Fibroblast of skin of left biceps (primary cell): ENCODE measurements at regions not wholly inside any gene's neighbourhood (a gene's known extent, or its start where the extent isn't known, plus 50 kb on each side); places are given as distances from the start of the nearest gene placed in this dataset.
"Not testable (repeated sequence)": the region's sequence is repeated elsewhere in the genome, so short reads cannot be mapped to it uniquely, and the experiment has no call there.

ENCODE experiments used
- DNase-seq, 2 experiments: peaks; one replicate each; pipeline ENCODE4 v3.0.0-alpha.2; 2013; ENCODE audit warnings: low read depth in 2 of 2

DNA sequence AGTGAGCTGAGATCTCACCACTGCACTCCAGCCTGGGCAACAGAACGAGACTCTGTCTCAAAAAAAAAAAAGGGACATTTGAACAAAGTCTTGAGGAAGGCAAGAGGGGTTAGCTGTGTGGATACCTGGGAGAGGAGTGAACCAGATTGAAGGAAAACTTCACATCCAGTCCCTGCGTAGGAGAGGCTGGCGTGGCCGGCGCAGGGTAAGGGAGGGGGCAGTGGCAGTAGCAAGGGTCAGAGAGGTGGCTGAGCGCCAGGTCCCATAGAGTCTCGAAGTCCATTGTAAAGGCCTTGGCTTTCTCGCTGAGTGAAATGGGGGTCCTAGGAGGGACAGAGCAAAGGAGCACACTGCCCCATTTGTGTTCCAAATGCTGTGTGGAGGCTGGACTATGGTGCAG, 171.8 kb upstream of the WSCD1 start:
- DNase-seq, result no peak

GRCh38 chr17:5899496-5900195, 170.5 kb upstream of the WSCD1 start:
- no peak for DNase-seq

DNA sequence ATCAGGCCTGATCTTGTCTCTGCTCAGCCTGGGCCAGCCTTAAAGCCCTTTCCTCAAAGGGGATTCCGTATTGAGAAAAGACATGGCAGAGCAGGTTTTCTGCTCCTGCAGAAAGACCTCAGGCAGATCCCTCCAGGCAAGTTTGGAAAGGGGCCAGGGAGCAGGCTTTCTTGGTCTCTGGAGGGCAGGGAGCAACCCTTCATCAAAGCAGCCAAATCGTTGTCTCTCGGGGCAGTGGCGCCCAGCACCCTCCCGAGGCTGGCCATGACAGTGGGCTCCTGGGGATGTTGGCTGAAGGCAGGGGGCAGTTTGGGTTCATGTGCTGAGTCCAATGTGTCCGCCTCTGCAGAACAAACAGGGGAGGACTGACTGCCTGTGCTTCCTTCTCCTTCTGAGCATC, 168.4 kb upstream of the WSCD1 start:
- no peak for DNase-seq

DNA sequence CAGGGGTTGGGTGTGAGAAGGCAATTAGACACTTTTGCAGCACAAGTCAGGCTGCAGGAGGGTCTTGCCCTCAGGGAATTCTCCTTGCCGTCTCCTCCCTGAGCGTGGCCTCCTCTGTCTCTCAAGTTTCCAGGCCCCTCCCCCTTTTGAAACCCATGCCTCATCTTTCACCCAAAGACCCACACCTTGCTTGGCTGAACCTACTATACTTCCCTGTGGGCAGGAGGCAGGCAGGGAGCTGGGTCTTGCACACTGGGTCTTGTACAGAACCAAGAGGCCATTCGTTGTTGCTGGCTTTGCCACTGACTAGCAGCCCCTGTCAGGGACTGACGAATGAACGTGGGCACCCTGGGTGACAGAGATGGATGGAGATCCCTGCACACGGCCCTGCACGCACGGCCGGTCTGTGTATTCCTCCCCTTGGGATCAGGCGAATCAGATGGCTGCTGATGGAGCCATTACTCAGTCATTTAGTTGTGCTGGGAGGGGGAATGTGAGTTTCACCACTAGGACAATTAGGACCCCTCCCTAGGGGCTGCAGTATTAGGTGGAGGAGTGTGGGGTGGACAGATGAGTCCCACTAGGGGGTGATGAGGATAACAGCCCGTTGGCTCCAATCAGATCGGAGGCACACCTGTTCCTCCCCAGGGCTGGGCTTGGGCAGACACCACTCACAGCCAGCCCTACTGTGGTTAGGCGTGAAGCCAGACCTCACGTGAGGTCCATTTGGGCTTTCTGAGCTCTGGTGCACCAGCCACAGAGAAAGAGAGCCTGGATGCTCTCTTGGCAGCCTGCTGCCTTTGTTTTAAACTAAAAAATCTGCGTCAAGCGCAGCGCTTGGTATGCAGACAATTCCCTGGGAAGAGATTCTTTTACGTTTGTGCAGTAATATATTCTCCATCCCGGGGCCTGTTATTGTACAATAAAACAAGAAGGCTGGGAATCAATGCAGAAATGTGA, 167.7 kb upstream of the WSCD1 start:
- no peak for DNase-seq

DNA sequence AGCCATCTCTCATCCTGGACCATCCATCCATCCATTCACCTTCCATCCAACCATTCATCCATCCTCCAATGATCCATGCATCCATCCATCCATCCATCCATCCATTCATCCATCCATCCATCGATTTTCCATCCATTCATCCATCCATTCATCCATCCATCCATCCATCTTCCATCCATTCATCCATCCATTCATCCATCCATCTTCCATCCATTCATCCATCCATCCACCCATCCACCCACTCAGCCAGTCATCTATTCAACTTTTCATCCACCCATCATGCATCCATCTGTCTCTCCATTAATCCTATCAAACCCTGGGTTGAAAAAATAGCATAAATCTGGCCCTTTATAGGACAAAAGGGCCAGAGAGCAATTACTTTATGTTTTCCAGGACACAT, 158.3 kb upstream of the WSCD1 start:
- DNase-seq, result no peak

- no peak for DNase-seq
These were observed 157.1 kb upstream of the WSCD1 start for GRCh38 chr17:5913032-5913531.

- no peak for DNase-seq
These were observed 156.5 kb upstream of the WSCD1 start for GRCh38 chr17:5913641-5914040.

DNA sequence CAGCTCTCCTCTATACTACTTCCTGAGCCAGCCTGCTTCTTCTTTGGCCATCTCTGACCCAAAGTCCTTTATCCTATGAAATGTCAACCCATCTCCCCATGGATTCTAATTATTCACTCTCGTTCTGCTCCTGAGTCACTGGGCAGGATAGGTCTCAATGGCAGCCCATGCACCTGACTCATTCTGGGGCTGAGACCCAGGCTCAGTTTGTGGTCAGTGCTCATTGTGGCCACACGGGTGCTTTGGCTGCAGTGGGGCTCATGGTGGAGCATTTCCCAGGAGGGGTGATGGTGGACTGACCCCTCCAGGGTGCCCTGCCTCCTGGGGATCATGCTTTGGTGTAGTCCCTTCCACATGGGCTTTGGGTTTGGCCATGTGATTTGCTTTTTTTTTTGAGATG, 154.8 kb upstream of the WSCD1 start:
- no peak for DNase-seq

- DNase-seq, result no peak
These were observed 151.1 kb upstream of the WSCD1 start for GRCh38 chr17:5919089-5919488.

GRCh38 chr17:5921512-5922282, 148.5 kb upstream of the WSCD1 start:
- no peak for DNase-seq

GRCh38 chr17:5922476-5922875, 147.7 kb upstream of the WSCD1 start:
- DNase-seq, result no peak

DNA sequence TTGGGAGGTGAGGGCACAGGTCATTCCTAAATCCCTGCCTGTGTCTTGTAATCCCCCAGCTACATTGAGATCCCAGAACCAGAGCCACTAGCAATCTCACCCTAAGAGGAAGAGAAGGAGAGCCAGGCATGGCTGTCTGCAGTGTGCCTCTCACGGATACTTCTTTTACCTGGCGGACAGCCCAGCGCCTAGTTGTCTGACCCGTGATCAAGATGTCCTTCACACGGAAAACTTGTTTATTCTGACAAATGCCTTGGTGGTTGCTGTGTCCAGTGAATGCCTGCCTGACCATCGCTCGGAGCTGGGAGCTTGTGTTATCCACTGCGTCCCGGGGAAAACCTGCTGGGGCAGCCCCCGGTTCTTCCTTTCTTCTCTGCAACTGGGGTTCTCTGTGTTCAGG, 140.5 kb upstream of the WSCD1 start:
- DNase-seq, result no peak

DNA sequence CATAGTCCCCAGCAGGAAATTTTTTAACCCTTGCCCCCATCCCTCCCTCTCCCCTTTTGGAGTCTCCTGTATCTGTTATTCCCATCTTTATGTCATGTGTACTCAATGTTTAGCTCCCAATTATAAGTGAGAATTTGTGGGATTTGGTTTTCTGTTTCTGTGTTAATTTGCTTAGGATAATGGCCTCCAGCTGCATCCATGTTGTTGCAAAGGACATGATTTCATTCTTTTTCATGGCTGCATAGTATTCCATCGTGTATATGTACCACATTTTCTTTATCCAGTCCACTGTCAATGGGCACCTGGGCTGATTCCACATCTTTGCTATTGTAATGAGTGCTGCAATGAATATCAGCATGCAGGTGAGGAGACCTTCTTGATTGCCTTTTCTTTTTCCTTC, 139.6 kb upstream of the WSCD1 start:
- DNase-seq, result not testable (repeated sequence)

GRCh38 chr17:5931616-5932015, 138.6 kb upstream of the WSCD1 start:
- no peak for DNase-seq

DNA sequence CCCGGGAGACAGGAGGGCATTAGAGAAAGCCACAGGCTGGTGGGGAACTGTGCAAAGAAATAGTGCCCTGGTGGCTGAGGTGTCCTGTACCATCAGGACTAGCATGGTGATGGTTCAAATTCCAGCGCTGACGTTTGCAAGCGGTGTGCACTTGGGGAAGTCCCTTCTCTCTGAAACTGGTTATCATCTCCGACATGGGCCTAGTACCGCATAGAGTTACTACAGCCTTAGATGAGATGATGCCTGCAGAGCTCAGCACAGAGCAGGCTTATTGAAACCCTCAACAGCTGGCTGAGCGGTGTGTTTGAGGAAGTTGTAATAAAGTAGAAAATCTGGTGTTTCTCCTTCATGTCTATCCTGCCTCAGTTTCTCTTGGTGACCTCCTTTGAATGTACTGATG, 136.7 kb upstream of the WSCD1 start:
- DNase-seq, result no peak

DNA sequence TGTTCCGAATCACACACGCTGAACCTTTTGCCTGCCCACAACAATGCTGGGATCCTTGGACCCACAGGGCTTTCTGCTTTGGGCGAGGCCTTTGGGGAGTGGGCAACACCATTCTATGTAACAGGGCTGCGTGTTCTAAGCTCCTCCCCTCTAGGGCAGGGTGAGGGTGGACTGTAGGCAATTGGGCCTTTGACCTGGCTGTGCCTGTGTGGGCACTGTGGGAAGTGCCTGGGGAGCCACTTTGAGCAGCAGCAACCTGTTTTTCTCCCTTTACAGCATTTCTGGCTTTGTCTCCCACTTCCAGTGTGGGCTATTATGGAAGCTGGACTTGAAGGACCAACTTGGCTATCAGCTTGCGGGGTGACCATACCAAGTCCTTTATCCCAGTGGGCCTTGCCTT, 128.9 kb upstream of the WSCD1 start:
- DNase-seq, result no peak

GRCh38 chr17:5942687-5943086, 127.5 kb upstream of the WSCD1 start:
- no peak for DNase-seq

GRCh38 chr17:5943232-5943631, 126.9 kb upstream of the WSCD1 start:
- DNase-seq, result no peak

DNA sequence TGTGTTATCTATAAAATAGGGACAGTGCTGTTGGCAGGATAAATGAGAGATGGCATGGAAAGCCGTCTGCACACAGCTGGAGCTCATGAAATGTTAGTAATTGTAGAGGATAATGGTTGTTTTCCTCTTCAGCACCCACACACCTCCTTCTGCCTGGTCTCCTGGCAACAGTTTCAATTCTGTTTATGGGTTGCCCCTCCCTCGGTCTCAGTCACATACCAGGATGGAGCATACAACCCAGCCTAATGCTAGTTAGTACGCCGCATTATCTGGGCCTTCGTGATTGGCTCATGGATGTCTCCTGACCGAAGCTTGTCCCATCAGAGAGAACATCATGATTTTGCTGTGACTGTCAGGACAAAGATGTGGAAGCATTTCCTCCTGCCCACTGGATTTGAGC, 126.2 kb upstream of the WSCD1 start:
- no peak for DNase-seq

- no peak for DNase-seq
These were observed 122.4 kb upstream of the WSCD1 start for GRCh38 chr17:5947701-5948180.

- no peak for DNase-seq
These were observed 121.4 kb upstream of the WSCD1 start for GRCh38 chr17:5948811-5949210.

DNA sequence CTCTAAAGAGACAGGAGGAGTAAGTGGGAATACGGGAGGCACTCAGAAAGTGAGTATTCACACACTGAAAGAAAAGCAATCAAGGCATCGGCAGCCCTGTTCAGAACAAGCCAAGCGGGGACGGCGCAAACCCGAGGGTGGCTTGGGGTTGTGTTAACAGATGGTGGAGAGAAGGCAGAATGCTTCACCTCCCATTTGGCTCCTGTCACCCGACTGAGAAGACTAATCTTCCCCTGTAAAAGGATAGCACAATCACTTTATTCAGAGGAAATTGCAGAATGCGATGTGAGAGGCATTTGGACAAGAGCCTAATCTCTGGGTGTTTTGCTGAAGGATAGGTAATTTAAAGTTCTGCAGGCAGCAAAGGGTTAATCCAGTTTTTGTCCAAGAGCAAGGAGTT, 119.3 kb upstream of the WSCD1 start:
- no peak for DNase-seq
